Uterus (tissue), 3 donors: ENCODE measurements at regions not wholly inside any gene's neighbourhood (a gene's known extent, or its start where the extent isn't known, plus 50 kb on each side); places are given as distances from the start of the nearest gene placed in this dataset.

ENCODE experiments used
- DNase-seq, 2 donors: peaks; one replicate each; pipeline ENCODE4 v3.0.0-alpha.2; 2019 to 2020
- H3K27ac ChIP-seq, 2 donors: fragments of 200-600 bp; sonication (generic); 1 replicate in 1 of 2; 2 replicates in 1 of 2; pipeline ENCODE4 v1.5.1; 2016 to 2018
- H3K27me3 ChIP-seq, 2 donors: fragments of 200-600 bp; sonication (generic); one replicate each; pipeline ENCODE4 v1.5.1; 2018 to 2019; ENCODE audit warnings: control low read depth in 1 of 2
- H3K36me3 ChIP-seq, 2 donors: fragments of 200-600 bp; sonication (generic); one replicate each; pipeline ENCODE4 v1.5.1; 2019; ENCODE audit warnings: control low read depth in 1 of 2
- H3K4me1 ChIP-seq, 2 donors: fragments of 200-600 bp; sonication (generic); one replicate each; pipeline ENCODE4 v1.5.1; 2018 to 2019; ENCODE audit warnings: control low read depth in 1 of 2
- H3K4me3 ChIP-seq, 2 donors: fragments of 200-600 bp; sonication (generic); 1 replicate in 1 of 2; 2 replicates in 1 of 2; pipeline ENCODE4 v1.5.1; 2018 to 2019; ENCODE audit warnings: mild to moderate bottlenecking in 1 of 2
- H3K9me3 ChIP-seq, 2 donors: fragments of 200-600 bp; sonication (generic); one replicate each; pipeline ENCODE4 v1.5.1; 2019; ENCODE audit warnings: control low read depth in 1 of 2
- CTCF ChIP-seq, 4 experiments: fragments of 200-600 bp in 2 of 4; fragments of 450-650 bp in 2 of 4; sonication (generic) in 2 of 4; IDR thresholded peaks; one replicate each; pipeline ENCODE4 v1.5.1; 2016 to 2019; ENCODE audit warnings: antibody characterized with exemption in 4 of 4, mild to moderate bottlenecking in 2 of 4, moderate library complexity in 1 of 4
- POLR2A ChIP-seq, 2 donors: fragments of 450-650 bp; IDR thresholded peaks; one replicate each; pipeline ENCODE4 v1.6.1; 2016; ENCODE audit warnings: antibody characterized with exemption in 2 of 2, mild to moderate bottlenecking in 1 of 2, moderate library complexity in 1 of 2
- intact Hi-C: fragments of 100-400 bp; cut with DNase I; formaldehyde crosslinking; loops from one replicate; pipeline ENCODE4 v1.15.1; 2023; ENCODE audit warnings: low total_unique reads
- donor health status: DM: yes; HTN: yes; CAD: no.

GRCh38 chr6:95280686-95281273 lies 296.6 kb upstream of the MANEA start:
- DNase-seq: no peak
- intact Hi-C loops: no loop called here
- Histone ChIP-seq H3K27me3 (no peaks in the 10 kb centered on the region), H3K27ac (no peak overlapping the region), H3K4me3 (no peak overlapping the region), H3K36me3 (no peaks in the 10 kb centered on the region), H3K9me3 (no peaks in the 10 kb centered on the region), H3K4me1 (no peaks in the 10 kb centered on the region)
- TF ChIP-seq CTCF (IDR thresholded peaks at IDR 0.05) (no peak), POLR2A (IDR thresholded peaks at IDR 0.05) (no peak)

GRCh38 chr6:95285881-95286280 lies 291.5 kb upstream of the MANEA start:
- no peaks in the 10 kb centered on the region for H3K9me3 ChIP-seq
- no peaks in the 10 kb centered on the region for H3K27me3 ChIP-seq
- H3K36me3 ChIP-seq: no peaks in the 10 kb centered on the region
- no peaks in the 10 kb centered on the region for H3K4me1 ChIP-seq
- TF ChIP-seq POLR2A (IDR thresholded peaks at IDR 0.05): no peak
- TF ChIP-seq CTCF (IDR thresholded peaks at IDR 0.05): no peak
- H3K27ac ChIP-seq: no peak overlapping the region
- DNase-seq: no peak
- no peak overlapping the region for H3K4me3 ChIP-seq
- intact Hi-C loops: no loop called here

GRCh38 chr6:95286874-95287273 lies 290.5 kb upstream of the MANEA start:
- H3K9me3 ChIP-seq: no peaks in the 10 kb centered on the region
- intact Hi-C loops: no loop called here
- H3K27ac ChIP-seq: no peak overlapping the region
- H3K4me1 ChIP-seq: no peaks in the 10 kb centered on the region
- no peak overlapping the region for H3K4me3 ChIP-seq
- H3K27me3 ChIP-seq: no peaks in the 10 kb centered on the region
- H3K36me3 ChIP-seq: no peaks in the 10 kb centered on the region
- no peak for DNase-seq
- no peak for TF ChIP-seq POLR2A (IDR thresholded peaks at IDR 0.05)
- TF ChIP-seq CTCF (IDR thresholded peaks at IDR 0.05): no peak

GRCh38 chr6:95288251-95288650 lies 289.1 kb upstream of the MANEA start:
- Histone ChIP-seq H3K4me3 (no peak overlapping the region), H3K36me3 (no peaks in the 10 kb centered on the region), H3K27ac (no peak overlapping the region), H3K4me1 (no peaks in the 10 kb centered on the region), H3K9me3 (no peaks in the 10 kb centered on the region), H3K27me3 (no peaks in the 10 kb centered on the region)
- no peak for DNase-seq
- intact Hi-C loops: no loop called here
- no peak for TF ChIP-seq CTCF (IDR thresholded peaks at IDR 0.05)
- TF ChIP-seq POLR2A (IDR thresholded peaks at IDR 0.05): no peak

GRCh38 chr6:95292011-95292410 lies 285.3 kb upstream of the MANEA start:
- no peak for DNase-seq
- intact Hi-C loops: no loop called here

GRCh38 chr6:95293257-95293656 lies 284.1 kb upstream of the MANEA start:
- Histone ChIP-seq H3K4me3 (no peak overlapping the region), H3K27me3 (no peaks in the 10 kb centered on the region), H3K9me3 (no peaks in the 10 kb centered on the region), H3K4me1 (no peaks in the 10 kb centered on the region), H3K36me3 (no peaks in the 10 kb centered on the region), H3K27ac (no peak overlapping the region)
- no peak for DNase-seq
- intact Hi-C loops: no loop called here
- TF ChIP-seq CTCF (IDR thresholded peaks at IDR 0.05): no peak
- TF ChIP-seq POLR2A (IDR thresholded peaks at IDR 0.05): no peak

More at GRCh38 chr6:95292011-95292410, 285.3 kb upstream of the MANEA start:
- H3K4me3 ChIP-seq: no peak overlapping the region
- H3K9me3 ChIP-seq: no peaks in the 10 kb centered on the region
- H3K36me3 ChIP-seq: no peaks in the 10 kb centered on the region
- H3K4me1 ChIP-seq: no peaks in the 10 kb centered on the region
- H3K27ac ChIP-seq: no peak overlapping the region
- no peak for TF ChIP-seq POLR2A (IDR thresholded peaks at IDR 0.05)
- H3K27me3 ChIP-seq: no peaks in the 10 kb centered on the region
